Erythroblast (primary cell): ENCODE measurements at regions not wholly inside any gene's neighbourhood (a gene's known extent, or its start where the extent isn't known, plus 50 kb on each side); places are given as distances from the start of the nearest gene placed in this dataset.

ENCODE experiments used
- GATA1 ChIP-seq: IDR thresholded peaks from 2 replicates; pipeline ENCODE4 v1.6.1; 2011; ENCODE audit warnings: low read depth, mild to moderate bottlenecking, control low read depth, low read length, moderate library complexity
- POLR2A ChIP-seq: IDR thresholded peaks from 2 replicates; pipeline ENCODE4 v1.6.1; 2011; ENCODE audit warnings: mild to moderate bottlenecking, low read length

DNA sequence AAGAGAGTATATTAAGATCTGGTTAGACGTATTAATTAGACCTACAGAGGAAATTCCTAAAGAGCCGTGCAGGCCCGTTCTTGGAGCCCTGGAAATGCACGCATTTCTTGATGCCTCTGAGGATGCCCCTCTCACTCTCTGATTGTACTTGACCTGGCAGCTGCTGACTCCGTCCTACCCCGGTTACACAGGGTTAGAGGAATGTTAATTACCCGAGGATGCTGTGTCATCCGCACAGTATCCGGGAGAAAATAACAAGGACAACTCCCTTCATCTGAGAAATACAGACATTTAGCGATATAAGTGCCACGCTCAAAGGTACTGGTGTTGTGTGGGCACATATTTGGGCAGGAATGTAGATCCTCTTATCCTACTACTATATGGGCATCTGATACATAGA lies 404.6 kb upstream of the FAT1 start:
- TF ChIP-seq POLR2A (no peak), GATA1 (no peak)
